DOHH2 (cell line): ENCODE measurements at regions not wholly inside any gene's neighbourhood (a gene's known extent, or its start where the extent isn't known, plus 50 kb on each side); places are given as distances from the start of the nearest gene placed in this dataset.

Source experiments
- H3F3A ChIP-seq: fragments of 200-600 bp; sonication (generic), shearing (Covaris generic); 2 replicates; pipeline ENCODE4 v1.6.0; 2016; ENCODE audit warnings: antibody characterized with exemption, mild to moderate bottlenecking; ENCODE audit not compliant: control insufficient read depth, insufficient read depth
- H3K27ac ChIP-seq: fragments of 200-600 bp; sonication (generic); 2 replicates; pipeline ENCODE4 v1.5.1; 2014; ENCODE audit warnings: low read depth, mild to moderate bottlenecking, low read length, moderate library complexity
- H3K27me3 ChIP-seq: fragments of 200-600 bp; sonication (generic); 2 replicates; pipeline ENCODE4 v1.6.1; 2014; ENCODE audit warnings: mild to moderate bottlenecking, low read length, mixed read lengths; ENCODE audit not compliant: control insufficient read depth
- H3K36me3 ChIP-seq: fragments of 200-600 bp; sonication (generic); 2 replicates; pipeline ENCODE4 v1.6.1; 2014; ENCODE audit warnings: mild to moderate bottlenecking, low read length, moderate library complexity, mixed read lengths; ENCODE audit not compliant: control insufficient read depth
- H3K4me1 ChIP-seq: fragments of 200-600 bp; sonication (generic); 2 replicates; pipeline ENCODE4 v1.6.1; 2014; ENCODE audit warnings: mild to moderate bottlenecking, low read length, mixed read lengths; ENCODE audit not compliant: control insufficient read depth
- H3K4me2 ChIP-seq: fragments of 200-600 bp; sonication (generic); 2 replicates; pipeline ENCODE4 v1.6.0; 2014; ENCODE audit warnings: mild to moderate bottlenecking, low read length, moderate library complexity
- H3K4me3 ChIP-seq: fragments of 200-600 bp; sonication (generic); 2 replicates; pipeline ENCODE4 v1.5.1; 2014; ENCODE audit warnings: mild to moderate bottlenecking, low read length, mixed read lengths
- H3K79me2 ChIP-seq: fragments of 200-600 bp; sonication (generic); 2 replicates; pipeline ENCODE4 v1.6.1; 2014; ENCODE audit warnings: mild to moderate bottlenecking, low read length, mixed read lengths; ENCODE audit not compliant: control insufficient read depth
- H3K9me2 ChIP-seq: fragments of 200-600 bp; sonication (generic); replicated peaks from 2 replicates; pipeline ENCODE4 v1.6.1; 2014; ENCODE audit warnings: mild to moderate bottlenecking, low read length, mixed read lengths; ENCODE audit not compliant: control insufficient read depth
- H3K9me3 ChIP-seq: fragments of 200-600 bp; sonication (generic); 2 replicates; pipeline ENCODE4 v1.6.1; 2014; ENCODE audit warnings: antibody characterized with exemption, low read length, mixed read lengths; ENCODE audit not compliant: control insufficient read depth, insufficient read depth
- H4K20me1 ChIP-seq: fragments of 200-600 bp; sonication (generic); 2 replicates; pipeline ENCODE4 v1.6.0; 2014; ENCODE audit warnings: low read depth, mild to moderate bottlenecking, antibody characterized with exemption, low read length, moderate library complexity; ENCODE audit not compliant: control insufficient read depth, insufficient read depth
- CTCF ChIP-seq: fragments of 200-600 bp; sonication (generic); IDR thresholded peaks from one replicate; pipeline ENCODE4 v1.5.1; 2014; ENCODE audit warnings: antibody characterized with exemption, mild to moderate bottlenecking, low read depth, low read length; ENCODE audit not compliant: poor library complexity, severe bottlenecking
- EZH2phosphoT487 ChIP-seq: fragments of 200-600 bp; sonication (generic); IDR thresholded peaks from 2 replicates; pipeline ENCODE4 v1.6.1; 2017; ENCODE audit warnings: borderline replicate concordance, mild to moderate bottlenecking, antibody characterized with exemption, low read length, moderate library complexity, mixed read lengths

- H3K9me2 ChIP-seq = no peaks in the 10 kb centered on the region
- H3K9me3 ChIP-seq = no peaks in the 10 kb centered on the region
- H3K79me2 ChIP-seq = no peaks in the 10 kb centered on the region
- peaks cover 26% of the 10 kb centered on the region for H3K4me1 ChIP-seq
- no peaks in the 10 kb centered on the region for H4K20me1 ChIP-seq
- H3K27ac ChIP-seq = no peak overlapping the region
- no peaks in the 10 kb centered on the region for H3K27me3 ChIP-seq
- H3K4me3 ChIP-seq = no peak overlapping the region
- TF ChIP-seq CTCF (no peak), EZH2phosphoT487 (no peak)
- no peak overlapping the region for H3K4me2 ChIP-seq
- no peaks in the 10 kb centered on the region; the same call in 1 of the 2 replicates for H3K36me3 ChIP-seq
- H3F3A ChIP-seq = no peaks in the 10 kb centered on the region
Observed at GRCh38 chr6:137272403-137272802, 53.2 kb upstream of the IFNGR1 start.

GRCh38 chr6:137271245-137272183 is 52.3 kb upstream of the IFNGR1 start:
- H3K9me2 ChIP-seq = no peaks in the 10 kb centered on the region
- H3F3A ChIP-seq = no peaks in the 10 kb centered on the region
- H3K4me3 ChIP-seq = no peak overlapping the region
- H3K27ac ChIP-seq = no peak overlapping the region
- H3K4me1 ChIP-seq = peaks cover 17% of the 10 kb centered on the region
- no peaks in the 10 kb centered on the region for H3K9me3 ChIP-seq
- H4K20me1 ChIP-seq = no peaks in the 10 kb centered on the region
- H3K27me3 ChIP-seq = no peaks in the 10 kb centered on the region
- H3K36me3 ChIP-seq = no peaks in the 10 kb centered on the region
- H3K79me2 ChIP-seq = no peaks in the 10 kb centered on the region
- H3K4me2 ChIP-seq = no peak overlapping the region
- TF ChIP-seq CTCF (peak; percentile 80), EZH2phosphoT487 (no peak)

- H3K9me3 ChIP-seq = no peaks in the 10 kb centered on the region
- H3K27ac ChIP-seq = no peak overlapping the region
- H3K9me2 ChIP-seq = no peaks in the 10 kb centered on the region
- no peaks in the 10 kb centered on the region for H3K79me2 ChIP-seq
- no peaks in the 10 kb centered on the region for H3K27me3 ChIP-seq
- H3F3A ChIP-seq = no peaks in the 10 kb centered on the region
- no peak for TF ChIP-seq CTCF
- TF ChIP-seq EZH2phosphoT487 = no peak
- H4K20me1 ChIP-seq = no peaks in the 10 kb centered on the region
- no peak overlapping the region for H3K4me2 ChIP-seq
- H3K4me1 ChIP-seq = peaks cover 4% of the 10 kb centered on the region; the same call in 1 of the 2 replicates
- H3K36me3 ChIP-seq = no peaks in the 10 kb centered on the region
- H3K4me3 ChIP-seq = no peak overlapping the region
Observed at GRCh38 chr6:137269803-137270202, 50.6 kb upstream of the IFNGR1 start.
